IPS-15b (cell line): ENCODE measurements at regions not wholly inside any gene's neighbourhood (a gene's known extent, or its start where the extent isn't known, plus 50 kb on each side); places are given as distances from the start of the nearest gene placed in this dataset.

ENCODE experiments used
- H3K27me3 ChIP-seq: one replicate; pipeline ENCODE4 v1.6.1; 2013; ENCODE audit warnings: low read length; ENCODE audit not compliant: control insufficient read depth, insufficient read depth
- H3K36me3 ChIP-seq: one replicate; pipeline ENCODE4 v1.6.1; 2013; ENCODE audit warnings: low read length; ENCODE audit not compliant: control insufficient read depth, insufficient read depth
- H3K4me1 ChIP-seq: one replicate; pipeline ENCODE4 v1.6.1; 2013; ENCODE audit warnings: mild to moderate bottlenecking, low read length; ENCODE audit not compliant: control insufficient read depth, insufficient read depth
- H3K4me3 ChIP-seq: one replicate; pipeline ENCODE4 v1.5.1; 2013; ENCODE audit warnings: low read depth, low read length
- H3K9ac ChIP-seq: one replicate; pipeline ENCODE4 v1.6.1; 2013; ENCODE audit warnings: low read depth, mild to moderate bottlenecking, low read length
- H3K9me3 ChIP-seq: one replicate; pipeline ENCODE4 v1.6.1; 2013; ENCODE audit warnings: mild to moderate bottlenecking, low read length; ENCODE audit not compliant: control insufficient read depth, insufficient read depth

- Histone ChIP-seq H3K9me3 (no peaks in the 10 kb centered on the region), H3K4me1 (no peaks in the 10 kb centered on the region), H3K9ac (no peak overlapping the region), H3K4me3 (no peak overlapping the region), H3K36me3 (no peaks in the 10 kb centered on the region), H3K27me3 (no peaks in the 10 kb centered on the region)
Measured at GRCh38 chr3:118705487-118706219, 329.0 kb downstream of the IGSF11 start.

DNA sequence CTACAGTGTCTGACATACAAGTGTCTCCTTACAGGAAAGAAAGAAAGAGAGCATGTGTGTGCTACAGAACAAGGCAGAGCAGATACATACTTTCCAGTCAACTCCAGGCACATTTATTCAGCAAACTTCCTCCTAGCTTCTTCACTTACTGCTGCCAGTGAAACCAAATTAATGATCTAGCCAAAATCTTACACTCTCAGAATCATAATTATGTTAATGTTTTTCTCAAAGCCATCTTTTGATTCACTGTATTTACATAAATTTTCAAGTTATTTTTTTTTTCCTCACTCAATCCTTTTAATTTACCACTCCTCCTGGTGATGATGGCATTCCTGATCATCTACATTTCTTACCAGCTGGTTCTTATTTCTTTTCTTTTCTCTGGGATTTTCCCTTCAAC, 326.7 kb downstream of the IGSF11 start:
- no peaks in the 10 kb centered on the region for H3K36me3 ChIP-seq
- H3K9ac ChIP-seq: no peak overlapping the region
- no peak overlapping the region for H3K4me3 ChIP-seq
- no peaks in the 10 kb centered on the region for H3K4me1 ChIP-seq
- no peaks in the 10 kb centered on the region for H3K9me3 ChIP-seq
- H3K27me3 ChIP-seq: no peaks in the 10 kb centered on the region

GRCh38 chr3:118710532-118710931, 324.1 kb downstream of the IGSF11 start:
- Histone ChIP-seq H3K4me1 (no peaks in the 10 kb centered on the region), H3K4me3 (no peak overlapping the region), H3K9me3 (no peaks in the 10 kb centered on the region), H3K9ac (no peak overlapping the region), H3K36me3 (no peaks in the 10 kb centered on the region), H3K27me3 (no peaks in the 10 kb centered on the region)

GRCh38 chr3:118713502-118714207, 321.0 kb downstream of the IGSF11 start:
- H3K9ac ChIP-seq: no peak overlapping the region
- no peaks in the 10 kb centered on the region for H3K4me1 ChIP-seq
- no peak overlapping the region for H3K4me3 ChIP-seq
- no peaks in the 10 kb centered on the region for H3K36me3 ChIP-seq
- no peaks in the 10 kb centered on the region for H3K9me3 ChIP-seq
- H3K27me3 ChIP-seq: no peaks in the 10 kb centered on the region

- H3K4me3 ChIP-seq: no peak overlapping the region
- no peaks in the 10 kb centered on the region for H3K27me3 ChIP-seq
- H3K9ac ChIP-seq: no peak overlapping the region
- H3K36me3 ChIP-seq: no peaks in the 10 kb centered on the region
- no peaks in the 10 kb centered on the region for H3K9me3 ChIP-seq
- no peaks in the 10 kb centered on the region for H3K4me1 ChIP-seq
Measured at GRCh38 chr3:118714800-118715199, 319.8 kb downstream of the IGSF11 start.

DNA sequence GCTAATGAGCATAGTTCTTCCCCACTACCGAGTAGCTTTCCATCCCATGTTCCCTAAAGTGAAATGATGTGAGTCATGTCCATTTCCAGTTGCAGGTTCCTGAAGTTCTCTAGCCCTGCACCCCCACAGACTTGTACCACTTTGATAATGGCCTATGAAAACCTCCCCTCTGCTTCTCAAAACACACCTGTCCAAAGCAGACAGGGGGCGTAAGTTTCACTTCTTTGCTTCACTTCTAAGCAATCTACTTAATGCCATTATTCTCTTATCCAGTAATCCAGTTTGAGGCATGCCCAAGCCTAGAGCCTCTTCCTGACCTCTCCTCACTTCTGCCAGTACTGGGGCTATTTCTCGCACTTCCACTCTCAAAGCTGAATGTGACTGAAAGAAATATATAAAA, 305.1 kb downstream of the IGSF11 start:
- Histone ChIP-seq H3K36me3 (no peaks in the 10 kb centered on the region), H3K9me3 (no peaks in the 10 kb centered on the region), H3K4me1 (no peaks in the 10 kb centered on the region), H3K27me3 (no peaks in the 10 kb centered on the region), H3K4me3 (no peak overlapping the region), H3K9ac (no peak overlapping the region)

DNA sequence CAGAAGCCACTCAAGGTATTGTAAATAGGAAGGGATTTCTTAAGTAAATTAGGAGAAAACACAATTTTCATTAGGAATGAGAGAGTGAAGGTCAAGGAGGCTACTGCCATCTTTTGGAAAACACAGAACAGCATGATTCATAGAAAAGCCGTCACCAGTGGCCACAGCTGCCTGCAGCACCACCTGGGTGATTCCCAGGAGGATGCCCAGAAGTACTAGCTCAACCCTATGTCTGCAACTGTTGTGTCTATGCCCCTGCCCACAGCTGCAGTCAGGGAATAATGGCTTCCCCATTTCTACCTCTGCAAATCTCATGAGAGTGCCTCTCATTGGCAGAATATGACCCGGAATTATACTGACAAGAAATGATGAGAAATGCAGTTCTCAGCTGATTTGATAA, 300.0 kb downstream of the IGSF11 start:
- H3K4me3 ChIP-seq: no peak overlapping the region
- H3K4me1 ChIP-seq: no peaks in the 10 kb centered on the region
- no peaks in the 10 kb centered on the region for H3K9me3 ChIP-seq
- H3K27me3 ChIP-seq: no peaks in the 10 kb centered on the region
- H3K36me3 ChIP-seq: no peaks in the 10 kb centered on the region
- H3K9ac ChIP-seq: no peak overlapping the region

DNA sequence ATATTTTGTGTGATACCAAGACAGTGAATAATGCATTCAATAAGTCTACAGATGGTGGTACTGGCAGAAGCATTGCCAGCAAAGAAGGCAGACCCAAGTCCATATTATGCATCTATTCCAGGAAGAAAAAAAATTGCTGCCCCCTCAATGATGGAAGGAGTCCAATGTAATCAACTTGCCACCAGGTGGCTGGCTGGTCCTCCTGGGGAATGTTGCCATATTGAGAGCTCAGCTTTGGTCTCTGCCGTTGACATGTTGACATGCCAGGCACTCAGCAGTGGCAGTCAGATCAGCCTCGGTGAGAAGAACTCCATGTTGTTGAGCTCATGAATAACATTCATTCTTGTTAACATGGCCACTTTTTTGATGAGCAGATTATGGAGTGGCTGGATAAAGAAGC, 298.5 kb downstream of the IGSF11 start:
- no peaks in the 10 kb centered on the region for H3K36me3 ChIP-seq
- no peaks in the 10 kb centered on the region for H3K9me3 ChIP-seq
- H3K4me1 ChIP-seq: no peaks in the 10 kb centered on the region
- no peaks in the 10 kb centered on the region for H3K27me3 ChIP-seq
- no peak overlapping the region for H3K9ac ChIP-seq
- no peak overlapping the region for H3K4me3 ChIP-seq

GRCh38 chr3:118740722-118741290, 293.8 kb downstream of the IGSF11 start:
- Histone ChIP-seq H3K9ac (no peak overlapping the region), H3K4me1 (no peaks in the 10 kb centered on the region), H3K36me3 (no peaks in the 10 kb centered on the region), H3K27me3 (no peaks in the 10 kb centered on the region), H3K4me3 (no peak overlapping the region), H3K9me3 (no peaks in the 10 kb centered on the region)

GRCh38 chr3:118742760-118743159, 291.9 kb downstream of the IGSF11 start:
- Histone ChIP-seq H3K36me3 (no peaks in the 10 kb centered on the region), H3K4me1 (no peaks in the 10 kb centered on the region), H3K4me3 (no peak overlapping the region), H3K9ac (no peak overlapping the region), H3K27me3 (no peaks in the 10 kb centered on the region), H3K9me3 (no peaks in the 10 kb centered on the region)

GRCh38 chr3:118744186-118744585, 290.5 kb downstream of the IGSF11 start:
- no peaks in the 10 kb centered on the region for H3K36me3 ChIP-seq
- no peaks in the 10 kb centered on the region for H3K4me1 ChIP-seq
- H3K27me3 ChIP-seq: no peaks in the 10 kb centered on the region
- H3K4me3 ChIP-seq: no peak overlapping the region
- H3K9me3 ChIP-seq: no peaks in the 10 kb centered on the region
- no peak overlapping the region for H3K9ac ChIP-seq
